ENCODE measurements at regions not wholly inside any gene's neighbourhood (a gene's known extent, or its start where the extent isn't known, plus 50 kb on each side); places are given as distances from the start of the nearest gene placed in this dataset.

DNA sequence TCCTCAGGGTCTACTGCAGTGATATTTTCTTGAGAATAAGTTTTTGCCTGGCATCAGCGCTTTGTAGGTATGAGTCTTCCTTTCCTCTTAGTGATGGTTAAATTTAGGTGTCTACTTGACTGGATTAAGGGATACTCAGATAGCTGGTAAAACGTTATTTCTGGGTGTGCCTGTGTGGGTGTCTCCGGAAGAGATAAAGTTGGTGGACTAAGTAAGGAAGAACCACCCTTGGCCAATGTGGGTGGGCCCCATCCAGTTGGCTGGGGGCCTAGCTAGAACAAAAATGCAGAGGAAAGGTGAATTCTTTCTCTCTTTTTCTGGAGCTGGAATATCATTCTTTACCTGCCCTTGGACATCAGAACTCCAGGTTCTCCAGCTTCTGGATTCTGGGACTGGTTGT lies 138.8 kb downstream of the ADCYAP1R1 start:
- TF ChIP-seq, protein P1, sequence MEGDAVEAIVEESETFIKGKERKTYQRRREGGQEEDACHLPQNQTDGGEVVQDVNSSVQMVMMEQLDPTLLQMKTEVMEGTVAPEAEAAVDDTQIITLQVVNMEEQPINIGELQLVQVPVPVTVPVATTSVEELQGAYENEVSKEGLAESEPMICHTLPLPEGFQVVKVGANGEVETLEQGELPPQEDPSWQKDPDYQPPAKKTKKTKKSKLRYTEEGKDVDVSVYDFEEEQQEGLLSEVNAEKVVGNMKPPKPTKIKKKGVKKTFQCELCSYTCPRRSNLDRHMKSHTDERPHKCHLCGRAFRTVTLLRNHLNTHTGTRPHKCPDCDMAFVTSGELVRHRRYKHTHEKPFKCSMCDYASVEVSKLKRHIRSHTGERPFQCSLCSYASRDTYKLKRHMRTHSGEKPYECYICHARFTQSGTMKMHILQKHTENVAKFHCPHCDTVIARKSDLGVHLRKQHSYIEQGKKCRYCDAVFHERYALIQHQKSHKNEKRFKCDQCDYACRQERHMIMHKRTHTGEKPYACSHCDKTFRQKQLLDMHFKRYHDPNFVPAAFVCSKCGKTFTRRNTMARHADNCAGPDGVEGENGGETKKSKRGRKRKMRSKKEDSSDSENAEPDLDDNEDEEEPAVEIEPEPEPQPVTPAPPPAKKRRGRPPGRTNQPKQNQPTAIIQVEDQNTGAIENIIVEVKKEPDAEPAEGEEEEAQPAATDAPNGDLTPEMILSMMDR (IDR thresholded peaks at IDR 0.05): no peak
- TF ChIP-seq POLR2AphosphoS5 (IDR thresholded peaks at IDR 0.05) (no peak), POLR2A (IDR thresholded peaks at IDR 0.05) (no peak)

All from breast epithelium (tissue), 3 donors.